Stimulated activated CD8-positive, alpha-beta memory T cell treated with anti-CD3 and anti-CD28 coated beads, Interleukin-4, amount 100 ng/mL, for 24 hours (primary cell): ENCODE measurements at regions not wholly inside any gene's neighbourhood (a gene's known extent, or its start where the extent isn't known, plus 50 kb on each side); places are given as distances from the start of the nearest gene placed in this dataset.
"Not testable (repeated sequence)": the region's sequence is repeated elsewhere in the genome, so short reads cannot be mapped to it uniquely, and the experiment has no call there.

ENCODE experiments used
- DNase-seq: peaks from one replicate; pipeline ENCODE4 v3.0.0-alpha.2; 2020; ENCODE audit warnings: low read depth

- no peak for DNase-seq
Observed at GRCh38 chr5:99901972-99902371, 633.2 kb upstream of the FAM174A start.

GRCh38 chr5:99900302-99900852 lies 634.8 kb upstream of the FAM174A start:
- no peak for DNase-seq

- no peak for DNase-seq
Observed at GRCh38 chr5:99879791-99880511, 655.2 kb upstream of the FAM174A start.

DNA sequence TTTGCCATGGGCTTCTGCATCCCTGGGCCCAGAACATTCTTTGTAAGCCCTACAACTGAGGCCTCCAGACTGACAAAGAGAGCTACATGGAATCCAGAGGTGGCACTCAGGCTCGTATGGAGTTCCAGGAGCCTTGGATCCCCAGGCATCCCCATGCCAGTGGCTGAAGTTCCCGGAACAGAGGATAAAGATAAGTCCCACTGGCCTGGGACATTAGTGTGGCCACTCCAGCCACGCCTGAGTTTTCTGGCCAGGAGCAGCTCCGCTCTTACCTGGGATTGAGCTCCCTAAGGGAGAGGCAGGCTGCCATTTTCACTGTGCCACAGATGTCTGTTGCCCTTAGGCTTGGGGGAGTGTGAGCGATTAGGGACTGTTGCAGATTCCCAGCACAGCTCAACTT lies 656.3 kb upstream of the FAM174A start:
- DNase-seq = no peak

DNA sequence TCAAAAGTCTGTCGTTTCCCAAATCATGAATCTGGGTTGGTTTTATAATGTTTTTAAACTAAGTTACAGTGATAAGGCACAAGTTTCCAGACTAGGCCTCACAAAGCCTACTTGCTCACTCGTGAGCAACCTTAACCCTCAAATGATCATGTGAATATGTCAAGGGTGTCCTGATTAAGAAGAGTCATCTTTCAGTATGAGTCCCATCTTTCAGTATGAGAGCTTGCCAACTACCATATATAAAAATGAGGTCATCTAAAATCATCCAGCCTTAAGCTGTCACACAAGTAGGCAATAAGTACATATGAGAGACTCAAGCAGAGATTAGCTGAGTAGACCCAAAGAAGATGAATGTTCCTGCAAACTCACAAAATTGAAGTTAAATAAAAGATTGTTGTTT lies 668.4 kb upstream of the FAM174A start:
- DNase-seq = no peak

GRCh38 chr5:99865159-99865558 lies 670.0 kb upstream of the FAM174A start:
- no peak for DNase-seq

- no peak for DNase-seq
Observed at GRCh38 chr5:99835791-99836190, 699.4 kb upstream of the FAM174A start.

- no peak for DNase-seq
Observed at GRCh38 chr5:99827136-99827535, 708.0 kb upstream of the FAM174A start.

DNA sequence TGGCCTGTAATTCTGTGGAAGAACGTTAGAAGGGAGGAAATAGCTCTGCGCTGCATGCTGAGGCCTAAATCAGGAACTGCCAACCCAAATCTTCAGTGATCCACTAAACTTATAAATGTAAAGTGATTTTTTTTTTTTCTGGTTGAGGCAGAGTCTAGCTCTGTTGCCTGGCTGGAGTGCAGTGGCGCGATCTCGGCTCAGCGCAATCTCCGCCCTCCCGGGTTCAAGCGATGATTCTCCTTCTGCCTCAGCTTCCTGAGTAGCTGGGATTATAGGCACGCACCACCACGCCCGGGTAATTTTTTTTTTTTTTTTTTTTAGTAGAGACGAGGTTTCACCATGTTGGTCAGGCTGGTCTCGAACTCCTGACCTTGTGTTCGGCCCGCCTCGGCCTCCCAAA lies 717.4 kb upstream of the FAM174A start:
- DNase-seq = no peak

DNA sequence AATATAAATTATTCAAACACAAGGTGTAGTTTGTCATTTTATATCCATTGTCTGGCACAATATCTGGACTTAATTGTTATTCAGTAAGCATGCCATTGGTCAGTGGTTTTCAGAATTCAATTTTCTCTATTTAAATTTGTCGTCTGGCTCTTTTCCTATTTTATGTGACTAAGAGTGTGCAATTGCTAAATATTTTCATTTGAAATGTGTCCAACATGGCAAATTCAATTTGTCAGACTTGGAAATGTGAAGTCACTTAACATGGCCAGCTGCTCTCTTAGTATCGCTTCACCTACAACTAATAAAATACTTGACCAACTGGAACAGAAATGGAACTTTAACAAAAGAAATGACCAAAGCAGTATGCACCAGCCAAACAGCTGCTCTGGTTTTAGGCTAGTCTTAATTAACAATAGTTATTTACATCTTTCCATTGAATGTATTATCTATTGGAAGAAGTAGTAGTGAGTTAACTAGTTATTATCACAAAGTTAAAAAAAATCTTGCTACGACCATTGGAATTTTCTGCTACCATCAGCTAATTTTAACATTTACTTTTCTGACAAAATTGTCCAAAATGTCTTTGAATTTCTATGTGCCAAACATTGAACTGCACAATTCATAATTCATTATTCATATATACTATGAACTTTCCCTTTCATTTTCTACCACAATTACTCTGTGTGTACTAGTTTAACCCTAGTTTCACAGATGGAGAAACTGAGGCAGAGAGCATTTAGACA lies 720.7 kb upstream of the FAM174A start:
- no peak for DNase-seq

- DNase-seq = no peak
Observed at GRCh38 chr5:99808657-99809230, 726.4 kb upstream of the FAM174A start.

DNA sequence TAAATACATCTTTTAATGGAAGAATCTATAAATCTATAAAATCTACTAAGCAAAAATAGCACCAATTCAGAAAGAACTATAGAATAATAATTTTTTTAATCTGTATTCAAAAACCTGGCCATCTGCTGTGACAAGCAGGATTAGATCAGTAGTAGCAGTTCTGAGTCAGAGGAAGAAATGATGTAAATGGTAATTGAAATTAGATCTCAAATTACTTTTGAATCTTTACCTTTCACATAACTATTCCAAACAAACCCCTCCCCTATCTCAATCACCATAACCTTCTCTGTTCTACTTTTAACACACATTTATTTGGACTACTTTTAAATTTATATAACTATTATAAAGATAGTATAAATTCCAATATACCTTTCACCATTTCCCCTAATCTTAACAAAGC lies 727.8 kb upstream of the FAM174A start:
- no peak for DNase-seq

DNA sequence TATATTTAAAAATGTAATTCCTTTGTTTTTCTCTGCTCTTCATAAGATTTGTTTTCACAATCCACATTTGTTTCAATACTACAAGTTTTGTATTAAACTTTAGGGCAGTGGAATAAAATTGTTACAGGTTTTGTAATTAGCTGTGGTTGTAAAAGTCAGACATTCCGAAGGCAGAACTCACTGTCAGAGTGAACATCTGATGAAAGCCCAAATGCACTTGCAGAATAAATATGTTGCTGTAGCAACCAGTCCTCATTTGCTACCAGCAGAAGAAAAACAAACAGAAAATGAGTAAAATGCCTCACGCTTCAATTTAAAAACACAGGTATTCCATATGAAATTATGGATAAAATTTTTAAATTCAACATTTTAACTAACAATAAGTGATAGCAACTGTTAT lies 740.1 kb upstream of the FAM174A start:
- no peak for DNase-seq

- no peak for DNase-seq
Observed at GRCh38 chr5:99788482-99788881, 746.7 kb upstream of the FAM174A start.

- no peak for DNase-seq
Observed at GRCh38 chr5:99775189-99775588, 760.0 kb upstream of the FAM174A start.

GRCh38 chr5:99773290-99773689 lies 761.9 kb upstream of the FAM174A start:
- no peak for DNase-seq

GRCh38 chr5:99771296-99771695 lies 763.9 kb upstream of the FAM174A start:
- no peak for DNase-seq

GRCh38 chr5:99765011-99765410 lies 770.2 kb upstream of the FAM174A start:
- DNase-seq = no peak

DNA sequence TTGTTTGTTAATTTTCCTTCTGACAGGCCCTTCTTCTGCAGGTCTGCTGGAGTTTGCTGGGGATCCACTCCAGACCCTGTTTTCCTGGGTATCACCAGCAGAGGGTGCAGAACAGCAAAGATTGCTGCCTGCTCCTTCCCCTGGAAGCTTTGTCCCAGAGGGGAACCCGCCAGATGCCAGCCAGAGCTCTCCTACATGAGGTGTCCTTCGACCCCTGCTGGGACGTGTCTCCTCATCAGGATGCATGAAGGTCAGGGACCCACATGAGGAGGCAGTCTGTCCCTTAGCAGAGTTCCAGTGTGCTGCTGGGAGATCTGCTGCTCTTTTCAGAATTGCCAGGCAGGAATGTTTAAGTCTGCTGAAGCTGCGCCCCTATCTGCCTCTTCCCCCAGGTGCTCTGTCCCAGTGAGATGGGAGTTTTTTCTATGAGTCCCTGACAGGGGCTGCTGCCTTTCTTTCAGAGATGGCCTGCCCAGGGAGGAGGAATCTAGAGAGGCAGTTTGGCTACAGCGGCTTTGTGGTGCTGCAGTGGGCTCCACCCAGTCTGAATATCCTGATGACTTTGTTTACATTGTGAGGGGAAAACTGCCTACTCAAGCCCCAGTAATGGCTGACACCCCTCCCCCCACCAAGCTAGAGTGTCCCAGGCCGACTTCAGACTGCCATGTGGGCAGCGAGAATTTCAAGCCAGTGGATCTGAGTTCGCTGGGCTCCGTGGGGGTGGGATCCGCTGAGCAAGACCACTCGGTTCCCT lies 772.0 kb upstream of the FAM174A start:
- no peak for DNase-seq

- no peak for DNase-seq
Observed at GRCh38 chr5:99747342-99747741, 787.8 kb upstream of the FAM174A start.

GRCh38 chr5:99733146-99733545 lies 802.0 kb upstream of the FAM174A start:
- DNase-seq = not testable (repeated sequence)

DNA sequence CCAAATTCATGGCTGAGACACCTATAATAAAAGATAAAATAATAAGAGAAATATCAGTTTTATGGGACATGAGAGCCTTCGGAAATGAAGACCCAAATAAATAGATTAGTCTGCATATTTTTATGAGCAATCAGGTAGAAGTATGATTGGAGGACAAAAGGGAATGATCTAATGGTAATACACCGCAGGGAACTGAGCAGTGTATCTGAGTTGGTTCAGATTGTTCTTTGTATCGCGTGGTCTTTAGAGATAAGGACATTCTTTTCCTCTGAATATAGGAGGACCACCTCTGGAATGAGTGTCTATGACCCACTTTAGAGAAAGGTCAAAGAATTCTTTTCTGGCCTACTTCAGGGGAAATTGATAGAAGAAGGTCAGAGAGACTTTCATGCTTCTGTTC lies 801.8 kb upstream of the CHD1 start:
- DNase-seq = not testable (repeated sequence)
